OCI-LY1 (cell line): ENCODE measurements at regions not wholly inside any gene's neighbourhood (a gene's known extent, or its start where the extent isn't known, plus 50 kb on each side); places are given as distances from the start of the nearest gene placed in this dataset.
"Not testable (repeated sequence)": the region's sequence is repeated elsewhere in the genome, so short reads cannot be mapped to it uniquely, and the experiment has no call there.

ENCODE experiments used
- H2AFZ ChIP-seq: fragments of 200-600 bp; sonication (generic), shearing (Covaris generic); 2 replicates; pipeline ENCODE4 v1.6.0; 2014; ENCODE audit warnings: antibody characterized with exemption, mild to moderate bottlenecking, low read length
- H3F3A ChIP-seq: fragments of 200-600 bp; sonication (generic), shearing (Covaris generic); 2 replicates; pipeline ENCODE4 v1.6.0; 2014; ENCODE audit warnings: mild to moderate bottlenecking, antibody characterized with exemption, low read length, moderate library complexity; ENCODE audit not compliant: insufficient read depth
- H3K27ac ChIP-seq: fragments of 200-600 bp; sonication (generic); 2 replicates; pipeline ENCODE4 v1.5.1; 2014; ENCODE audit warnings: low read length, mixed run types, mild to moderate bottlenecking, low read depth; ENCODE audit not compliant: poor library complexity, severe bottlenecking
- H3K27me3 ChIP-seq: fragments of 200-600 bp; sonication (generic); 2 replicates; pipeline ENCODE4 v1.6.0; 2014; ENCODE audit warnings: antibody characterized with exemption, mild to moderate bottlenecking, low read length, moderate library complexity; ENCODE audit not compliant: insufficient read depth
- H3K36me3 ChIP-seq: fragments of 200-600 bp; sonication (generic); 2 replicates; pipeline ENCODE4 v1.6.1; 2014; ENCODE audit warnings: mild to moderate bottlenecking, antibody characterized with exemption, low read length, moderate library complexity, mixed read lengths; ENCODE audit not compliant: insufficient read depth
- H3K4me1 ChIP-seq: fragments of 200-600 bp; sonication (generic); 2 replicates; pipeline ENCODE4 v1.5.1; 2014; ENCODE audit warnings: mild to moderate bottlenecking, low read length, moderate library complexity; ENCODE audit not compliant: insufficient read depth, severe bottlenecking
- H3K4me2 ChIP-seq: fragments of 200-600 bp; sonication (generic), shearing (Covaris generic); 2 replicates; pipeline ENCODE4 v1.6.1; 2014; ENCODE audit warnings: low read length
- H3K4me3 ChIP-seq: fragments of 200-600 bp; sonication (generic); 2 replicates; pipeline ENCODE4 v1.5.1; 2014; ENCODE audit warnings: low read length, low read depth, mild to moderate bottlenecking, mixed read lengths; ENCODE audit not compliant: poor library complexity, severe bottlenecking
- H3K79me2 ChIP-seq: fragments of 200-600 bp; shearing (Covaris generic); 2 replicates; pipeline ENCODE4 v1.6.1; 2016; ENCODE audit warnings: mixed run types, low read length, mixed read lengths; ENCODE audit not compliant: insufficient read depth
- H3K9ac ChIP-seq: fragments of 200-600 bp; sonication (generic), shearing (Covaris generic); 2 replicates; pipeline ENCODE4 v1.6.1; 2014; ENCODE audit warnings: mild to moderate bottlenecking, low read length, mixed read lengths
- H3K9me2 ChIP-seq: fragments of 200-600 bp; sonication (generic), shearing (Covaris generic); 2 replicates; pipeline ENCODE4 v1.6.1; 2014; ENCODE audit warnings: low read depth, mild to moderate bottlenecking, low read length, mixed read lengths
- H3K9me3 ChIP-seq: fragments of 200-600 bp; shearing (Covaris generic); 2 replicates; pipeline ENCODE4 v1.6.1; 2014; ENCODE audit warnings: low read length, mixed read lengths
- H4K20me1 ChIP-seq: fragments of 200-600 bp; sonication (generic), shearing (Covaris generic); 2 replicates; pipeline ENCODE4 v1.6.0; 2016; ENCODE audit warnings: mild to moderate bottlenecking, low read length; ENCODE audit not compliant: insufficient read depth
- CTCF ChIP-seq: fragments of 200-600 bp; sonication (generic), shearing (Covaris generic); IDR thresholded peaks from 2 replicates; pipeline ENCODE4 v1.5.1; 2017; ENCODE audit warnings: mild to moderate bottlenecking, antibody characterized with exemption, low read length, moderate library complexity, mixed read lengths
- EZH2 ChIP-seq: fragments of 200-600 bp; sonication (generic), shearing (Covaris generic); IDR thresholded peaks from 2 replicates; pipeline ENCODE4 v1.8.0; 2017; ENCODE audit warnings: borderline replicate concordance, mixed run types, mild to moderate bottlenecking, antibody characterized with exemption, low read length, moderate library complexity, mixed read lengths

GRCh38 chr3:166435469-166436057, 598.3 kb upstream of the BCHE start:
- Histone ChIP-seq H3K36me3 (no peaks in the 10 kb centered on the region), H3K4me3 (no peak overlapping the region), H3K79me2 (no peaks in the 10 kb centered on the region), H2AFZ (no peak overlapping the region), H4K20me1 (no peaks in the 10 kb centered on the region), H3K9ac (no peak overlapping the region), H3K9me3 (no peaks in the 10 kb centered on the region), H3K27ac (no peak overlapping the region), H3K4me1 (no peaks in the 10 kb centered on the region), H3K9me2 (no peaks in the 10 kb centered on the region), H3K27me3 (no peaks in the 10 kb centered on the region), H3F3A (no peaks in the 10 kb centered on the region), H3K4me2 (no peak overlapping the region)
- no peak for TF ChIP-seq EZH2
- no peak for TF ChIP-seq CTCF

DNA sequence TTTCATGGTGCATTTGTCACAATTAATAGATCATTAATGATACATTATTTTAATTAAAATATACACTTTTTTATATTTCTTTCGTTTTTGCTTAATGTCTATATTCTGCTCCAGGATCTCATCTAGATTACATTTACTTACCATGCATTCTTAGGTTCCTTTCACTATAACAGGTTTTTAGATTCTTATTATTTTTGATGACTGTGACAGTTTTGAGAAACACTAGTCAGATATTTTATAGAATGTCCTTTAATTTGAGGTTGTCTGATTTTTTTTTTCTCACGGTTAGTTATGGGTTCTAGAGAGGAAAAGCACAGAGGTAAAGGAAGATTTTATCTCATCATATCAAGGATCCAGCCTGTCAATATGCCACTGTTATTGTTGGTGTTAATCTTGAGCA, 595.8 kb upstream of the BCHE start:
- Histone ChIP-seq H2AFZ (no peak overlapping the region), H3F3A (no peaks in the 10 kb centered on the region), H3K36me3 (no peaks in the 10 kb centered on the region), H3K9me3 (no peaks in the 10 kb centered on the region), H3K27me3 (no peaks in the 10 kb centered on the region), H3K4me1 (no peaks in the 10 kb centered on the region), H3K4me2 (no peak overlapping the region), H3K9me2 (no peaks in the 10 kb centered on the region), H3K4me3 (no peak overlapping the region), H3K27ac (no peak overlapping the region), H4K20me1 (no peaks in the 10 kb centered on the region), H3K79me2 (no peaks in the 10 kb centered on the region), H3K9ac (no peak overlapping the region)
- no peak for TF ChIP-seq EZH2

DNA sequence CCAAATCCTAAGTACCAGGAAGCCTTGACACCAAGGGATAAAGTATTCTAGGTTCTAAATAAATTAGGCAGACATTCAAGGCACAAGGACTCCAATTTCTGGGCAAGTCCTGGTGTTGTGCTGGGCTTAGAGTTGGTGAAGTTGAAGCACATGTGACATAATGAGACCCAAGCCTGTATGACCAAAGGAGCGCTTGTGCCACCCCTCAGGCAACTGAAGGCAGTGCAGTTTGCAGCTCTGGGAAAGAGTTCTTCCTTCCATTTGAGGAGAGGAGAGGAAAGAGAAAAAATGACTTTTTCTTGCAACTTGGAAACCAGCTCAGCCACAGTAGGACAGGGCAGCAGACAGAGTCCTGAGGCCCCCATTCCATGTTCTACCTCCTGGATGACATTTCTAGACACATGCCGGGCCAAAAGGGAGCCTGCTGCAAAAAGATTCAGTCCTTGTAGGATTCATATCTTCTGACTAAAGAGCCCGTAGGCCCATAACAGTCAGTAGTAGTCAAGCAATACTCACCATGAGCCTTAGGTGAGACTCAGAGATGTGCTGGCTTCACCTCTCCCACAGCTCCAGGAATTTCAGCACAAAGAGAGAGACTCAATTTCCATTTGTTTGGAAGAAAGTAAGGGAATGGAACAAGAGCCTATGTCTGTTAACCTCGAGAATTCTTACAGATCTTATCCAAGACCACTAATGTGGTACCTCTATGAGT, 588.8 kb upstream of the BCHE start:
- no peak overlapping the region for H3K4me3 ChIP-seq
- no peaks in the 10 kb centered on the region for H3K27me3 ChIP-seq
- H3K79me2 ChIP-seq: no peaks in the 10 kb centered on the region
- H3K4me2 ChIP-seq: no peak overlapping the region
- no peaks in the 10 kb centered on the region for H4K20me1 ChIP-seq
- H3F3A ChIP-seq: no peaks in the 10 kb centered on the region
- TF ChIP-seq CTCF: no peak
- TF ChIP-seq EZH2: no peak
- H3K9me2 ChIP-seq: no peaks in the 10 kb centered on the region
- no peaks in the 10 kb centered on the region for H3K4me1 ChIP-seq
- H3K9ac ChIP-seq: no peak overlapping the region
- no peaks in the 10 kb centered on the region for H3K9me3 ChIP-seq
- no peaks in the 10 kb centered on the region for H3K36me3 ChIP-seq
- no peak overlapping the region for H3K27ac ChIP-seq
- no peak overlapping the region for H2AFZ ChIP-seq

GRCh38 chr3:166425021-166425420, 587.8 kb upstream of the BCHE start:
- Histone ChIP-seq H2AFZ (no peak overlapping the region), H3F3A (no peaks in the 10 kb centered on the region), H3K27ac (no peak overlapping the region), H3K79me2 (no peaks in the 10 kb centered on the region), H3K9me2 (no peaks in the 10 kb centered on the region), H3K4me3 (no peak overlapping the region), H4K20me1 (no peaks in the 10 kb centered on the region), H3K27me3 (no peaks in the 10 kb centered on the region), H3K4me1 (no peaks in the 10 kb centered on the region), H3K9ac (no peak overlapping the region), H3K4me2 (no peak overlapping the region), H3K9me3 (no peaks in the 10 kb centered on the region), H3K36me3 (no peaks in the 10 kb centered on the region)
- no peak for TF ChIP-seq CTCF
- TF ChIP-seq EZH2: no peak

DNA sequence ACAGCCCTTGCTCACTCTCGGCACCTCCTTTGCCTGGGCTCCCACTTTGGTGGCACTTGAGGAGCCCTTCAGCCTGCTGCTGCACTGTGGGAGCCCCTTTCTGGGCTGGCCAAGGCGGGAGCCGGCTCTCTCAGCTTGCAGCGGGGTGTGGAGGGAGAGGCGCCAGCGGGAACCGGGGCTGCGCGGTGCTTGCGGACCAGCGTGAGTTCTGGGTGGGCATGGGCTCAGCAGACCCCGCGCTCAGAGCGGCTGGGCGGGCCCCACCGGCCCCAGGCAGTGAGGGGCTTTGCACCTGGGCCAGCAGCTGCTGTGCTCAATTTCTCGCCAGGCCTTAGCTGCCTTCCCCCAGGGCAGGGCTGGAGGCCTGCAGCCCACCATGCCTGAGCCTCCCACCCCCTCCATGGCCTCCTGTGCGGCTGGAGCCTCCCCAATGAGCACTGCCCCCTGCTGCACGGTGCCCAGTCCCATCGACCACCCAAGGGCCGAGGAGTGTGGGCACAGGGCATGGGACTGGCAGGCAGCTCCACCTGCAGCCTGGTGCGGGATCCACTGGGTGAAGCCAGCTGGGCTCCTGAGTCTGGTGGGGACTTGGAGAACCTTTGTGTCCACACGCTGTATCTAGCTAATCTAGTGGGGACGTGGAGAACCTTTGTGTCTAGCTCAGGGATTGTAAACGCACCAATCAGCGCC, 586.7 kb upstream of the BCHE start:
- H3K4me1 ChIP-seq, H4K20me1 ChIP-seq, H2AFZ ChIP-seq, H3K9me2 ChIP-seq, H3F3A ChIP-seq, H3K4me3 ChIP-seq, H3K4me2 ChIP-seq, H3K79me2 ChIP-seq, H3K27me3 ChIP-seq, H3K36me3 ChIP-seq, H3K27ac ChIP-seq, H3K9ac ChIP-seq, H3K9me3 ChIP-seq: not testable (repeated sequence)
